ENCODE measurements at regions not wholly inside any gene's neighbourhood (a gene's known extent, or its start where the extent isn't known, plus 50 kb on each side); places are given as distances from the start of the nearest gene placed in this dataset.
"Not testable (repeated sequence)": the region's sequence is repeated elsewhere in the genome, so short reads cannot be mapped to it uniquely, and the experiment has no call there.

- no peak for TF ChIP-seq CTCF (IDR thresholded peaks at IDR 0.05; ENCODE audit: low read depth, low read length)
- no peak overlapping the region for H3K4me3 ChIP-seq (replicated peaks in 1 of 2; ENCODE audit: low read depth in 2 of 2, low read length in 2 of 2)
- DNase-seq (ENCODE audit: low read depth in 2 of 2): no peak
These were observed 235.2 kb downstream of the TMEM26 start for GRCh38 chr10:61217851-61218565.

GRCh38 chr10:61215246-61215645 is 237.9 kb downstream of the TMEM26 start:
- no peak overlapping the region for H3K4me3 ChIP-seq (replicated peaks in 1 of 2; ENCODE audit: low read depth in 2 of 2, low read length in 2 of 2)
- DNase-seq (ENCODE audit: low read depth in 2 of 2): no peak
- no peak for TF ChIP-seq CTCF (IDR thresholded peaks at IDR 0.05; ENCODE audit: low read depth, low read length)

- no peak for TF ChIP-seq CTCF (IDR thresholded peaks at IDR 0.05; ENCODE audit: low read depth, low read length)
- DNase-seq (ENCODE audit: low read depth in 2 of 2): peak in 1 of 2 donors; percentile 5
- no peak overlapping the region for H3K4me3 ChIP-seq (replicated peaks in 1 of 2; ENCODE audit: low read depth in 2 of 2, low read length in 2 of 2)
These were observed 241.7 kb downstream of the TMEM26 start for GRCh38 chr10:61211468-61211867.

- TF ChIP-seq CTCF (IDR thresholded peaks at IDR 0.05; ENCODE audit: low read depth, low read length): no peak
These were observed 253.1 kb upstream of the RHOBTB1 start for GRCh38 chr10:61197057-61197456.

GRCh38 chr10:61195211-61195610 is 251.2 kb upstream of the RHOBTB1 start:
- DNase-seq (ENCODE audit: low read depth in 2 of 2): no peak
- no peak overlapping the region for H3K4me3 ChIP-seq (replicated peaks in 1 of 2; ENCODE audit: low read depth in 2 of 2, low read length in 2 of 2)
- TF ChIP-seq CTCF (IDR thresholded peaks at IDR 0.05; ENCODE audit: low read depth, low read length): no peak

More at GRCh38 chr10:61197057-61197456, 253.1 kb upstream of the RHOBTB1 start:
- DNase-seq (ENCODE audit: low read depth in 2 of 2): no peak
- no peak overlapping the region for H3K4me3 ChIP-seq (replicated peaks in 1 of 2; ENCODE audit: low read depth in 2 of 2, low read length in 2 of 2)

- not testable (repeated sequence) for H3K4me3 ChIP-seq (replicated peaks in 1 of 2; ENCODE audit: low read depth in 2 of 2, low read length in 2 of 2); DNase-seq (ENCODE audit: low read depth in 2 of 2)
These were observed 248.6 kb upstream of the RHOBTB1 start for GRCh38 chr10:61192589-61192988.

- TF ChIP-seq CTCF (IDR thresholded peaks at IDR 0.05; ENCODE audit: low read depth, low read length): no peak
- H3K4me3 ChIP-seq (replicated peaks in 1 of 2; ENCODE audit: low read depth in 2 of 2, low read length in 2 of 2): no peak overlapping the region
- DNase-seq (ENCODE audit: low read depth in 2 of 2): no peak
These were observed 248.1 kb upstream of the RHOBTB1 start for GRCh38 chr10:61192042-61192441.

Measured in cardiac fibroblast (primary cell).